ENCODE measurements at regions not wholly inside any gene's neighbourhood (a gene's known extent, or its start where the extent isn't known, plus 50 kb on each side); places are given as distances from the start of the nearest gene placed in this dataset.
"Not testable (repeated sequence)": the region's sequence is repeated elsewhere in the genome, so short reads cannot be mapped to it uniquely, and the experiment has no call there.

DNA sequence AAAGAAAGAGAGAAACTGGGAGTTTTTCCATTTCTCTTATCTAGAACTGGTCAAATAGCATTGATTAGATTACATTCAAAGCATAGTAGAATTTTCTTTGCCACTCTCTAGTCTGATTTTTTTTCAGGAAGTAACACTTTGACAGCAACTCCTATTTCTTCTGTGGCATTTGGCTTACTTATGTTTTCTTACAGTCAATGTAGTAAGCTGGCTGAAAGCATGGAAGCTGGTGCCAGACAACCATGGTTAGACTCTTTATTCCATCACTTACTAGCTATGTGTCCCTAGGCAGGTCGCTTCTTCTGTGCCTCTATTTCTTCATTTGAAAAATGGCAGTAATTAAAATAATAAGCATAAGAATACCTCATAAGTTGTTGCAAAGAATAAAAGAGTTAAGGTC lies 54.2 kb upstream of the OPRM1 start:
- DNase-seq, result no peak

DNA sequence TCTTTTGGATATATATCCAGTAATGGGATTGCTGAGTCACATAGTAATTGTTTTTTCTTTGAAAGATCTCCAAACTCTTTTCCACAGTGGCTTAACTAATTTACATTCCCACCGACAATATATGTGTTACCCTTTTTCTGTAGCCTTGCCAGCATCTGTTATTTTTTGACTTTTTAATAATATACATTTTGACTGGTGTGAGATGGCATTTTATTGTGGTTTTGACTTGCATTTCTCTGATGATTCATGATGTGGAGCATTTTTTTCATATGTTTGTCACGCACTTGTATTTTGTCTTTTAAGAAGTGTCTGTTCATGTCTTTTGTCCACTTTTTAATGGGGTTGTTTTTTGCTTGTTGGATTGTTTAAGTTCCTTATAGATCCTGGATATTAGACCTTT lies 58.9 kb upstream of the OPRM1 start:
- DNase-seq, result no peak

DNA sequence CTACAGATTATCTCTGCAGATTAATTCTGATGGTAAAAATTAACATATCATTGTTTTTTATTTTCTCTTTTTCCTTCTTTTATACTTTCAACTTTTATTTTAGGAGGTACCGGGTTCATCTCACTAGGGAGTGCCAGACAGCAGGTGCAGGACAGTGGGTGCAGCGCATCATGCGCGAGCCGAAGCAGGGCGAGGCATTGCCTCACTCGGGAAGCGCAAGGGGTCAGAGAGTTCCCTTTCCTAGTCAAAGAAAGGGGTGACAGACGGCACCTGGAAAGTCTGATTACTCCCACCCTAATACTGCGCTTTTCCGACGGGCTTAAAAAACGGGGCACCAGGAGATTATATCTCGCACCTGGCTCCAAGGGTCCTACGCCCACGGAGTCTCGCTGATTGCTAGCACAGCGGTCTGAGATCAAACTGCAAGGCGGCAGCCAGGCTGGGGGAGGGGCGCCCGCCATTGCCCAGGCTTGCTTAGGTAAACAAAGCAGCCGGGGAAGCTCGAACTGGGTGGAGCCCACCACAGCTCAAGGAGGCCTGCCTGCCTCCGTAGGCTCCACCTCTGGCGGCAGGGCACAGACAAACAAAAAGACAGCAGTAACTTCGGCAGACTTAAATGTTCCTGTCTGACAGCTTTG lies 60.0 kb upstream of the OPRM1 start:
- not testable (repeated sequence) for DNase-seq

DNA sequence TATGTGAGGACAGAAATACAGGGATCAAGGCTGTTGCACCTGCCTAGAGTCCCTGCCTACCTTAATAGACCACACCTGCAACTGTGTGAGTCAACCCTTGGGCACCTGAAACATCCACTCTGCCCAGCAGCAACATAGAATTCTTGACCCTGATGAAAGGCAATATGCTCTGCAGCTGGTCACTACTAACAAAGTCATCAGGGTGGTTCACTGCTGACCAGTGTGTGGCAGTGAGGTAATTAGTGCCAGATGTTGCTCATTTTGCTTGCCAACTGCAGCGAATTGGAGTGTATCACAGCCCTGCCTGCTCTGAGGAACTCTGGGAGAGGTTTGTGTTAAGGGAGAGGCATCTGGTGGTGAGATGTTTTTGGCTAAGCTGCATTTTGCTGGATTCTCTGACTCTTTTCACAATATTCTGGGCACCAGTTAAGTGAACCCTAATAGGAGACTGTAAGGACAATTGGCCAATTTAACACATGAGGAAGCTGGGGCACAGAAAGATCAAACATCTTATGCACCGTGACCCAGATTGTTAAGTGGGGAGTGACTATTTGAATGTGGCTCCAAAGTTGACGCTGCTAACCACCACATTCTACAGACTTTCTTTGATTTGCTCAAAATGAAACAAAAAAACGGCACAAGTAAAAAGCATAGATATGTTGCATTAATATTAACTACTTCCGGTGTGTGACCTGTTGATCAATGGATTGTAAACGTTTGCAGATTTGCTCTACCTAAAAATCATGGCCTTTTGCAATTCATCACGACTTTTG lies 61.9 kb upstream of the OPRM1 start:
- DNase-seq, result no peak

DNA sequence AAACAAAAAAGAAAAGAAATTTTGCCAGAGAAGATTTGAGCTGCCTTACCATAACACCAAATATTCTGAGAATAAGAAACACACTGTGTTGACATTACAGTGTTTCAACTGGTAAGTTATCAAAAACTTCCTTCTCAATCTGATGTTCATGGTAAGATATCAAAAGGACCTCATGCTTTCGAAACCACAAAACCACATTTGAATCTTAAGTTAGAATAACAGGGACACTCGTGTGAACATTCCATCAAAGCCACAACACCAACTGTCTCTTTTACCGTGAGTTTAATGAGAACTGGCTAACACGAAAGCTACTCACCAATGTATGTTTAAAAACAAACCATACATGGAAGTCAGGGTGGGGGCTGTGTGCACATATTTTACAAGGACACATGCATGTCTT lies 73.0 kb upstream of the OPRM1 start:
- no peak for DNase-seq

DNA sequence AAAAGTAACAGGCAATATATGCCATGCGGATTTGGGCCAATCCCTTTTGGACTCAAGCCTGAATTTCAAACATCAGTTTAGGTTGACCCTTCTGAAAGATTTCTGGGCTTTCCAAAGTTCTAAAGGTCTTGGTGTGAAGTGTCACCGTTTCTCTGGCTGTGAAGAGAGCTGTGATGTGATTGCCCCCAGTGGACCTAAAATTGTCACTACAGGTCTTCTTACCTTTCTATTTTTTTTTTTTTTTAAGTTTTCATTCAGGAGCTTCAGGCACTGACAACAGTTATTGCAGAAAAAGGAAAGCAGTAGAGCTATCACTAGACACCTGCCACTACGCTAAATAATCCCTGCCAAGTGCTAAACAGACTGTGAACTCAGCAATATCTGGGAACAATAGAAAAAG lies 75.7 kb upstream of the OPRM1 start:
- DNase-seq, result no peak

DNA sequence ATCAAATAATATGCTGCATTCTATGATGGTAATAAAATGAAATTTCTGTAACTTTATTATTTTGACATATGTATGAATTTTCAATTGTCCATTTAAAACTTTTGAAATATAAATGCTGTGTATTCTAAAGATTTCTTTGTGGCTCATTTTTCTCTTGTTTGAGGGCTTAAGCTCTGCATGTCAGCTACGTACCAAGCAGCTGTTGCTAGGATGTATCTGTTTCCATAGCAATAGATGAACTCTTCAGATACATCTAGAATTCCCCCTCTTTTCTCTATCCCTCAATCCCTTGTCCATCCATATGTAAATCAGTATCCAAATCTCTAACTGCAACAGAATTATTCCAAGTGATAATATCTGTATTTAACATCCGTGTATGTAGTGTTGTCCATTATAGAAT lies 76.5 kb upstream of the OPRM1 start:
- DNase-seq, result no peak

DNA sequence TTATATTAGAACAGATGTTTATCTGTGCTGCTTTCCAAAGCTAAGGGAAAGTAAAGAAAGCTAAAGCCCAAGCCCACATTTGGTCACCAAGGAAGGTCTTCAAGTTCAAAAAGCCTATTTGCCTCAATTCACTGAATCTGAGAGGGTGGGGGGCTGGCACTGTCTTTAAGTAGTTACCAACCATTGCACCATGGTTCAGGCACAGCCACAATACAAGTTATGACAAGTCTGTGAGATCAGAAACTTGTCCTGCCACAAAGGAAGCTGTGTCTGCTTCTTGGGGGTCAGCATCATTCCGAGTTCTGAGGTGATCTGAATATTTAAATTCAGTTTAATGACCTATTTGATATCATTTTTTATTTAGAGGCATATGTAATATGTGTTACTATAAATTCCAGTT lies 78.3 kb upstream of the OPRM1 start:
- no peak for DNase-seq

DNA sequence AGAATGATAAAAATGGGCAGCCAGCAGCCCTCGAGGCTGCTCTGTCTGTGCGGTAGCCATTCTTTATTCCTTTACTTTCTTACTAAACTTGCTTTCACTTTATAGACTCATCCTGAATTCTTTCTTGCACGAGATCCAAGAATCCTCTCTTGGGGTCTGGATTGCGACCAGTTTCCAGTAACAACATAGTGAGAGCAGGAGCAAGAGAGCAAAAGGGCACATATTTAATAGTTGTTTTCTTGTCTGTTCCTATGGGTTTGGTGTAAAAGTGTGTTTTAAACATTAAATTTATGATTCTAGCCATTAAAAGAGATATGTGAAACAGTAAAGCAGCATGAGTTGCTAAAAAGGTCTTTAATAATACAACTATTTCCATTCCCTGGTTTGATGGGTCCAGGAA lies 78.8 kb upstream of the OPRM1 start:
- DNase-seq, result no peak

DNA sequence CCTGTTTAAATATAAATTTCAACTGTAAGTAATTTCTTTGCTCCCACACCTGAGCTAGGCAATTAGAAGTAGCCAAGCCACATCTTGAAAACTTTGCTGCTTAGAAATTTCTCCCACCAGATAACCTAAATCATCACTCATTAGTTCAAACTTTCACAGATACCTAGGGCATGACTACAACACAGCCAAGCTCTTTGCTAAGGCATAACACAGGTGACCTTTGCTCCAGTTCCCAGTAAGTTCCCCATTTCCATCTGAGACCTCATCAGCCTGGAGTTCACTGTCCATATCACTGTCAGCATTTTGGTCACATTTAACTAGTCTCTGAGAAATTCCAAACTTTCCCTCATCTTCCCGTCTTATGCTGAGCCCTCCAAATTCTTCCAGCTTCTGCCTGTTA lies 79.8 kb upstream of the OPRM1 start:
- no peak for DNase-seq

DNA sequence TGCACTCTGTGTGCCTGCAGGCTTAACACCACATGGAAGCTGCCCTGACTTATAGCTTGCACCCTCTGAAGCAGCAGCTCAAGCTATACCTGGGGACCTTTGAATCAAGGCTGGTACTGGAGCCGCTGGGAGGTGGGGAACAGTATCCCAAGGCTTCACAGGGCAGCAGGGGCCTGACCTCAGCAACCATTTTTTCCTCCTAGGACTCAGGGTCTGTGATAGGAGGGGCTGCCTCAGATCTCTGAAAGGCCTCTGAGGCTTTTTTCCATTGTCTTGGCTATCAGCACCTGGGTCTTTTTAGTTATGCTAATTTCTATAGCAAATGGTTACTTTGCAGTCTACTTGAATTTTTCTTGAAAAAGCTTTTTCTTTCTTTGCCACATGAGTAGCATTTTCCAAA lies 80.2 kb upstream of the OPRM1 start:
- no peak for DNase-seq

DNA sequence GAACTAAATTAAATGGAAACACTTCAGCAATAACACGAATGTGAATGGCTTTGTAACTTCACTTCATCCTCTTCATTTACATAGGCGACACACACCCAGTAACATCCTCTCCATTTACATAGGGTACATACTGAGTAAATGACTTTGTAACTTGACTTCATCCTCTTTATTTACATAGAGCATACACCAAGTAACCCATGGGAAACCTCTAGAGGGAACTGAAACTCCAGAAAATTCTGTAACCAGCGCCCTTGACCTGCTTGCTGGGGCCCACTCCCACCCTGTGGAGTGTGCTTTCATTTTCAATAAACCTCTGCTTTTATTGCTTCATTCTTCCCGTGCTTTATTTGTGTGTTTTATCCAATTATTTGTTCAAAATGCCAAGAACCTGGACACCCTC lies 81.6 kb upstream of the OPRM1 start:
- DNase-seq, result no peak

DNA sequence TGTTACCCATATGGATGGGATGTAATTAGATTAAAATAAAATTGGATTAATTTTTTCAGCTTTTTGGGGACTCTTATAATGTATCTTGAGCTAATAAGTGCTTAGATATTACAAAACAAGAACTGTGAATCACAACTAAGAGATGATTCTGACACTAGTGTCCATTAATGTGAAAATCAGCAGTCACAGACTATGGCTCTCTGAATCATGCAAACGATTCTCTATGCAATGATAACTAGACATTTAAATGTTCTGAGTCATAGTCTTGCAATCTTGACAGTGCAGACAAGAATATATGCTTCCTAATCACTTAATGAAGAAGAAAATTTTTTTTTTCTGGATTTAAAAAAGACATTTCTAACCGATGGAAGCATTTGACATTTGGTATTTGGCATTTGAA lies 82.2 kb upstream of the OPRM1 start:
- DNase-seq, result no peak

DNA sequence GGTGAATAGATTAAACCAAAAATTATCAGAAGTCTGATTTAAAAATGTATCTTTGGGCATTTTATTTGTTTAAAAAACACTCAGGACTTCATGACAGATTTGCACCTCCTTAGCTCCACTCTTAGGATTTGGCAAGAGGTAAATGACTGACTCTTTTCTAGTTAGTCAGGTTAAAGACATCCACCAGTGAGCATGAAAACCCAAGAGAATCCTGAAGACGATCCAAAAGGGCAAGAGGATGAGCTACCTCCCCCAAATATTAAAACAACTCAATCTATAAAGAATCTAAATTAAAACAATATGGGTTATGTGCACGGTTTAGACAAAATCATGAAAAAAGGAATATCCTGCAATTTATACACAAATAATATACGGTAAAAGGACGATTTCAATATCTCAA lies 89.4 kb upstream of the OPRM1 start:
- DNase-seq, result no peak

DNA sequence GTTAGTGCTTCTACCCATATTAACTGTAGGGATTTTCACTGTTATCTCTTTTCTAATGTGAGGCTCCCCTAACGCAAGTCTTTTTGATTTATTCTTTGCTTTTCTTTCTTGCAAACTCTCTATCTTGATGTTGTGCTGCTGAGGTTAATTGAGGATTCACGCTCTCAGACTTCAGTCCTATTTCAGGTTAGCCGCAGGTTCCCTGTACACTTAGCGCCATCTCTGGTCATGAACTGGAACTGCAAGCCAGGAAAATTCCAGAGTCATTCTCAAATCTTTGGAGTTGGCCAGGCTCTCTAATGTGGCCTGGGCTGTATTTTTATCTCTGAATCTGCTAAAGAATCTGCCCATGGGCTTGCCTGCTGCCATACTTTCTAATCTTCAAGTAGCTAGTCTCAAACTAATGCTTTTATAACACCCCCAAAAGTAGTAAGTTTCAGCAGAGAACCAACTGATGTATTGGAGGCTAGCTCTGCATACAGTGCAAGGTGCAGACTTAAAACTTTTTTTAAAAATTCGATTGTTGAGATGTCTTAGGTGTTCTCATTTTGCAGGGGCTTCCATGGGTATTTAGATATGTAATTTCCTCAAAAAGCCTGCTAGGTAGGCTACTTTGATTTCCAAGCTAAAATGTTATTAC lies 91.1 kb upstream of the OPRM1 start:
- DNase-seq, result peak in 7 of 56 donors; percentile 2 to 24 (median 8)

DNA sequence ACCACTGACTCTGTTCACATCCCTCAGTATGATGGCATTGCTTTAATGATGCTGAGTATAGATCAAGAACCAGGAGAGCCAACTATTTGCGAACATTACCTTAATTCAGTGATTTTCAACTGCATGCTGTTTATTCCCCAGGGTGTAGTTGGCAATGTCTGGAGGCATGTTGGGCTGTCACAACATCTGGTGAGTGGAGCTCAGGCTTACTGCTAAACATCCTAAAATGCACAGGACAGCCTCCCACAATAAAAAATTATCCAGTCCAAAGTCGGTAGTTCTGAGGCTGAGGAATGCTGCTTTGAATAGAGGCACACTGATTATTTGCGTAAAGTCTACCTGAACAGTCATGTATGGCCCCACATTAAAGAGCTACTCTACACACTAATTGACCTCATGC lies 94.8 kb upstream of the OPRM1 start:
- no peak for DNase-seq

DNA sequence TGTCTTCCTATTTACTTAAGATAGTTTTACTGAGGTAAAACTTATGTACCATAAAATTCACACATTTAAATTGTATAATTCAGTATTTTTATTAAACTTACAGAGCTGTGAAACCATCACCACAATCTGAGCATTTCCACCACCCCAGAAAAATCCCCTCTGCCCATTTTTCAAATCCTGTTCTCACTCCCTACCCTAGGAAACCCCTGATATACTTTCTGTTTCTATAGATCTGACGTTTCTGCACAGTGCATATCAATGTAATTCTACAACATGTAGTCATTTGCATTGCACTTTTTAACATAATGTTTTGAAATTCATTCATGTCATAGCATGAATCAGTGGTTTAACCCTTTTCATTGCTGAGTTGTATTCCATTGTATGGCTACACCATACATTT lies 96.7 kb upstream of the OPRM1 start:
- no peak for DNase-seq

DNA sequence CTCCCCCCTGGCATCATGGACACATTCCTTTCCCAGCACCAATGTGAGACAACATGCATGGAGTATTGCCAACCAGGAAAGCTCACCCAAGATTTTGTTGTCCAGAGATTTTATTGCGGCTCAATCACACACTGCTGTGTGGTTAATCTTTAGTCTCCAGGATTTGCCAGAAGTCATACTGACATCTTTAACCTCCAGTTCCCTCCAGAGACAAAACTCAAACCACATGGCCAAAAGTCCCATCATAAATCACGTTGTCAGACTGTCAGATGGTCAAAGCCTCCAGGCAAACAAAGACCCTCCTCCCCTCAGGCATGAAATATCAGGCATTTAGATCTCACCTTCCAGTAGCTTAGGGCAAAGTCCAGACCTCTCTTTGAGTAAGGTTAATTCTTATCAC lies 97.3 kb upstream of the OPRM1 start:
- DNase-seq, result no peak

DNA sequence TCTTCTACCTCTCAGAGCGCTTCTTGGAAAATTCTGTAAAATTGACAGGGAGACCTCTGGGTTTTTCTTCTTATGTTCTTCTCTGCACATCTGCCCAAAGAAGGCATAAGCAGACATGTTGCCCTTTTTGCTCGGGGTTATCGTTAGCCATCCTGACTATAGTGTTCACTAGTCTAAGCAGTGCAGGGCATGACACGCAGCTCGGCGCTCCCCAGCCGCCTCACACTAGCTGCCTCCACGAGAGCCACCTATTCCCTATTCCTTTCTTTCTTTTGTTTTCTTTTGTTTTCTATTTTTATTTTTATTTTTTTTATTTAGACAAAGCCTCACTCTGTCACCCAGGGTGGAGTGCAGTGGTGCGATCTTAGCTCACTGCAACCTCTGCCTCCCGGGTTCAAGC lies 100.2 kb upstream of the OPRM1 start:
- DNase-seq, result no peak

DNA sequence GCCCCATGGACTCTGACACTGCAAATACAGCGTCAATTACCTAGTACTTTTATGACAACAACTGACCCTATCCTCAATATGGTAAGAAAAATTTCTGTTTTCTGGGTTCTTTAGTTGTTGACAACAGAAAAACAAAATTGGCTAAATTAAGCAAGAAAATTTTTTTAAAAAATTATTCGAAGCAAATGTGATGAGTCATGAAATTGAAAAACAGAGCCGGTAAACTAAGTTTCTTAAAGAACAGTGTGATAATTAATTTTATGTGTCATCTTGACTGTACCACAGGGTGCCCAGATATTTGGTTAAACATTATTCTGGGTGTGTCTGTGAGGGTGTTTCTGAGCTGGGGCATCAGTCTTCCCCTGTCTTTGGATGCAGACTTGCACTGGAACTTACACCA lies 107.6 kb upstream of the OPRM1 start:
- no peak for DNase-seq

DNA sequence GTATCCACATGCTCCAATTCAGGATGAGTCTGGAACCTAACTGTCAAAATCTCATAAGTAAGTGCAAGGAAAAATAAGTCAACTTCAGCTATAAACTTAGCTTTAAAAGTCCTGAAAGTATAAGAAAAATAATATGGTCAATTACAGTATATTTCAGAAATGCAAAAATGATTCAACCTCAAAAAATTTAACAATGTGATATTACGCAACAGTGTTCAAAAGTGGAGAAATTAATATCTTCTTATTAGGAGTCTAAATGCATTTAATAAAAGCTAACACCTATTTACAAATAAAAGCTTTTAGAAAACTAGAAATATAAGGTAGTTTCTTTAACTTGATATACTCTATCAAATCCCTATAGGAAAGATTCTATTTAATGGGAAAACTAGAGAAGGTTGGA lies 111.2 kb upstream of the OPRM1 start:
- DNase-seq, result no peak

DNA sequence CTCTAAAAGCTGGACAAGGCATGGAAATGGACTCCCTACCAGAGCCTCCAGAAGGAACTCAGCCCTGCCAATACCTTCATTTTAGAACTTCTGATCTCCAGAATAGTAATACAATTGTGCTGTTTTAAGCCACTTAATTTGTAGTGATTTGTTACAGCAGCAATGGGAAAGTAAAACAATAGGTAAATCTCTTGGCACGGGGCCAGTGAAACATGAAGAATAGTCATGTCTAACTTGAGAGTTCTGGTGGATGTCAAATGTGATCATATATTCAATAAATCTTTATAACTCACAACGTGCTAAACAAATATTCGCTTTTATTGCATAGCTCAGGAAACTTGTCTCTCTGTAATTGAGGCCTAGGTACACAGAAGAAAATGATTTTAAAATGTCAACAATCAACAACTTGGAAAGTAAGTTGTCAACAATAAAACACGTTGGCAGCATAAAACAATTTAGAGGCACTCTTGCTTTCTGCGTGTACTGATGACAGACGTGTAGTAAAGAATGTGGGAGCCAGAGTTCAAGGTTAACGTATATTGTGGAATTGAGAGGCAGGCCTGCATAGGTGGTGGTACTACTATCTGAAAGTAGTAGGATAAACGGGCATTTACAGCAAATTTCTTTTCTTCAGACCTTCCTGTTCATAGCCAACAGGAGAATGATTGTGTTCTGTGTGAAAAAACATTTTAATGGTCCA lies 140.5 kb upstream of the OPRM1 start:
- peak in 1 of 56 donors; percentile 1 for DNase-seq

All from amygdala (tissue), 56 donors.